GM23338 (cell line): ENCODE measurements at regions not wholly inside any gene's neighbourhood (a gene's known extent, or its start where the extent isn't known, plus 50 kb on each side); places are given as distances from the start of the nearest gene placed in this dataset.

Experiments
- ATAC-seq: fragments of 200-7000 bp; cut with Tn5 transposase; 3 replicates; pipeline ENCODE4 v1.9.1; 2020
- DNase-seq: peaks from one replicate; pipeline ENCODE4 v3.0.0-alpha.2; 2015; ENCODE audit warnings: low spot score
- H2AFZ ChIP-seq: fragments of 200-600 bp; sonication (generic); 2 replicates; pipeline ENCODE4 v1.8.0; 2016; ENCODE audit warnings: antibody characterized with exemption, mild to moderate bottlenecking, moderate library complexity
- H3F3A ChIP-seq: fragments of 200-600 bp; sonication (generic); replicated peaks from 2 replicates; pipeline ENCODE4 v1.8.0; 2017; ENCODE audit warnings: antibody characterized with exemption, mixed run types, low read depth
- H3K27ac ChIP-seq: fragments of 200-600 bp; sonication (generic); 2 replicates; pipeline ENCODE4 v1.6.1; 2016; ENCODE audit warnings: low read depth
- H3K27me3 ChIP-seq: fragments of 200-600 bp; sonication (generic); 2 replicates; pipeline ENCODE4 v1.8.0; 2016; ENCODE audit warnings: mild to moderate bottlenecking, mixed run types, moderate library complexity; ENCODE audit not compliant: insufficient read depth
- H3K36me3 ChIP-seq: fragments of 200-600 bp; sonication (generic); 2 replicates; pipeline ENCODE4 v1.8.0; 2016; ENCODE audit warnings: mild to moderate bottlenecking; ENCODE audit not compliant: insufficient read depth
- H3K4me1 ChIP-seq: fragments of 200-600 bp; sonication (generic); 2 replicates; pipeline ENCODE4 v1.8.0; 2016; ENCODE audit warnings: mild to moderate bottlenecking, moderate library complexity; ENCODE audit not compliant: insufficient read depth
- H3K4me2 ChIP-seq: fragments of 200-600 bp; sonication (generic); 2 replicates; pipeline ENCODE4 v1.7.1; 2017; ENCODE audit warnings: mixed run types
- H3K4me3 ChIP-seq: fragments of 200-600 bp; sonication (generic); 2 replicates; pipeline ENCODE4 v1.6.1; 2016; ENCODE audit warnings: mixed run types
- H3K79me2 ChIP-seq: fragments of 200-600 bp; sonication (generic); replicated peaks from 2 replicates; pipeline ENCODE4 v1.8.0; 2017; ENCODE audit warnings: mild to moderate bottlenecking; ENCODE audit not compliant: insufficient read depth
- H3K9me2 ChIP-seq: fragments of 200-600 bp; sonication (generic); 2 replicates; pipeline ENCODE4 v1.8.0; 2017; ENCODE audit not compliant: insufficient read depth
- H4K20me1 ChIP-seq: fragments of 200-600 bp; sonication (generic); replicated peaks from 2 replicates; pipeline ENCODE4 v1.8.0; 2017; ENCODE audit warnings: mild to moderate bottlenecking; ENCODE audit not compliant: insufficient read depth
- H3K27ac Mint-ChIP-seq: 2 replicates; pipeline ENCODE4 v1.8.0; 2020; ENCODE audit warnings: inconsistent platforms, mild to moderate bottlenecking, moderate library complexity, mixed read lengths
- H3K27me3 Mint-ChIP-seq: 3 replicates; pipeline ENCODE4 v1.8.0; 2022; ENCODE audit warnings: low read depth, mild to moderate bottlenecking, moderate library complexity, mixed read lengths, inconsistent platforms; ENCODE audit not compliant: insufficient read depth, poor library complexity
- H3K36me3 Mint-ChIP-seq: 3 replicates; pipeline ENCODE4 v1.8.0; 2021; ENCODE audit warnings: low read depth, mild to moderate bottlenecking, inconsistent platforms, moderate library complexity, mixed read lengths
- H3K4me1 Mint-ChIP-seq: 3 replicates; pipeline ENCODE4 v1.8.0; 2020; ENCODE audit warnings: mild to moderate bottlenecking, inconsistent platforms, mixed read lengths
- H3K4me3 Mint-ChIP-seq: 3 replicates; pipeline ENCODE4 v1.8.0; 2021; ENCODE audit warnings: moderate library complexity, mild to moderate bottlenecking, inconsistent platforms, mixed read lengths
- H3K9me3 Mint-ChIP-seq: 3 replicates; pipeline ENCODE4 v1.8.0; 2020; ENCODE audit warnings: moderate library complexity, mild to moderate bottlenecking, inconsistent platforms, mixed read lengths
- EZH2 ChIP-seq: fragments of 200-600 bp; sonication (generic); IDR thresholded peaks from one replicate; pipeline ENCODE4 v1.8.0; 2017; ENCODE audit warnings: antibody characterized with exemption, mild to moderate bottlenecking, low read depth; ENCODE audit not compliant: unreplicated experiment
- EZH2phosphoT487 ChIP-seq: fragments of 200-600 bp; sonication (generic); IDR thresholded peaks from one replicate; pipeline ENCODE4 v1.8.1; 2018; ENCODE audit warnings: antibody characterized with exemption; ENCODE audit not compliant: unreplicated experiment
- JUNB ChIP-seq: IDR thresholded peaks from one replicate; pipeline ENCODE4 v1.6.1; 2016; ENCODE audit warnings: antibody characterized with exemption; ENCODE audit not compliant: unreplicated experiment
- NANOG ChIP-seq: IDR thresholded peaks from 2 replicates; pipeline ENCODE4 v1.6.1; 2016; ENCODE audit warnings: antibody characterized with exemption, borderline replicate concordance
- ZNF331 ChIP-seq: fragments of 250-450 bp; sonication (Bioruptor Pico); IDR thresholded peaks from 2 replicates; pipeline ENCODE4 v1.5.0; 2020; ENCODE audit warnings: low read depth, mild to moderate bottlenecking, moderate library complexity
- TF ChIP-seq, protein P1 (sequence below): IDR thresholded peaks from one replicate; pipeline ENCODE4 v1.6.1; 2018; ENCODE audit warnings: antibody characterized with exemption; ENCODE audit not compliant: unreplicated experiment
- TF ChIP-seq, protein P2 (sequence below): fragments of 250-450 bp; sonication (Bioruptor Pico); IDR thresholded peaks from 2 replicates; pipeline ENCODE4 v1.5.0; 2020; ENCODE audit warnings: mild to moderate bottlenecking, moderate library complexity
- TF ChIP-seq, protein P3 (sequence below): IDR thresholded peaks from 2 replicates; pipeline ENCODE4 v1.6.1; 2016; ENCODE audit warnings: antibody characterized with exemption

DNA sequence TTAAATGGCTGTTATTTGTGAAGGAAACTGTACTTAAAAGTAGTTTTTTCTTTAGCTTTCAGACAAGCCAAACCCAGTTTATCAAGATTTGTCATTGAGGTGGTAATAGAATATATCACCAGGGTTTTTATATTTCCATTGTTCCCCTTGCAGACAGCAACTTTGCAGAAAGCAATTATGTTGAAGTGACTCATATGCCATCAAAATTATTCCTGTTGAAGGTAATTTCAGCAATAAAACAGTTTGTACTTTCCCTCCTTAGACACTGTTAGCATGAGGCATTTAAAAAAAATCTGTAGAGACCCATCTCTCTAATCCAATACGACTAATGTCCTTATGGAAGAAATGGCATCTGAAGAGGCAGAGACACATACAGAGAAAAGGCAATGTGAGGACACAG, 219.0 kb downstream of the NFKBIZ start:
- Mint-ChIP-seq H3K27me3 (no peaks in the 10 kb centered on the region), H3K4me3 (no peak overlapping the region), H3K4me1 (no peaks in the 10 kb centered on the region), H3K36me3 (peaks cover 6% of the 10 kb centered on the region; the same call in 2 of the 3 replicates), H3K27ac (no peak overlapping the region), H3K9me3 (peaks cover 16% of the 10 kb centered on the region)
- H3K4me3 ChIP-seq = no peak overlapping the region
- no peaks in the 10 kb centered on the region for H3F3A ChIP-seq
- no peak overlapping the region; the same call in 1 of the 2 replicates for H2AFZ ChIP-seq
- no peaks in the 10 kb centered on the region for H3K9me2 ChIP-seq
- H3K27ac ChIP-seq = no peak overlapping the region
- H3K27me3 ChIP-seq = no peaks in the 10 kb centered on the region
- no peaks in the 10 kb centered on the region for H3K4me1 ChIP-seq
- no peaks in the 10 kb centered on the region for H4K20me1 ChIP-seq
- ATAC-seq (no peak), DNase-seq (no peak)
- TF ChIP-seq JUNB (no peak), NANOG (no peak)
- TF ChIP-seq, protein P1, sequence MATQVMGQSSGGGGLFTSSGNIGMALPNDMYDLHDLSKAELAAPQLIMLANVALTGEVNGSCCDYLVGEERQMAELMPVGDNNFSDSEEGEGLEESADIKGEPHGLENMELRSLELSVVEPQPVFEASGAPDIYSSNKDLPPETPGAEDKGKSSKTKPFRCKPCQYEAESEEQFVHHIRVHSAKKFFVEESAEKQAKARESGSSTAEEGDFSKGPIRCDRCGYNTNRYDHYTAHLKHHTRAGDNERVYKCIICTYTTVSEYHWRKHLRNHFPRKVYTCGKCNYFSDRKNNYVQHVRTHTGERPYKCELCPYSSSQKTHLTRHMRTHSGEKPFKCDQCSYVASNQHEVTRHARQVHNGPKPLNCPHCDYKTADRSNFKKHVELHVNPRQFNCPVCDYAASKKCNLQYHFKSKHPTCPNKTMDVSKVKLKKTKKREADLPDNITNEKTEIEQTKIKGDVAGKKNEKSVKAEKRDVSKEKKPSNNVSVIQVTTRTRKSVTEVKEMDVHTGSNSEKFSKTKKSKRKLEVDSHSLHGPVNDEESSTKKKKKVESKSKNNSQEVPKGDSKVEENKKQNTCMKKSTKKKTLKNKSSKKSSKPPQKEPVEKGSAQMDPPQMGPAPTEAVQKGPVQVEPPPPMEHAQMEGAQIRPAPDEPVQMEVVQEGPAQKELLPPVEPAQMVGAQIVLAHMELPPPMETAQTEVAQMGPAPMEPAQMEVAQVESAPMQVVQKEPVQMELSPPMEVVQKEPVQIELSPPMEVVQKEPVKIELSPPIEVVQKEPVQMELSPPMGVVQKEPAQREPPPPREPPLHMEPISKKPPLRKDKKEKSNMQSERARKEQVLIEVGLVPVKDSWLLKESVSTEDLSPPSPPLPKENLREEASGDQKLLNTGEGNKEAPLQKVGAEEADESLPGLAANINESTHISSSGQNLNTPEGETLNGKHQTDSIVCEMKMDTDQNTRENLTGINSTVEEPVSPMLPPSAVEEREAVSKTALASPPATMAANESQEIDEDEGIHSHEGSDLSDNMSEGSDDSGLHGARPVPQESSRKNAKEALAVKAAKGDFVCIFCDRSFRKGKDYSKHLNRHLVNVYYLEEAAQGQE = no peak
- no peaks in the 10 kb centered on the region for H3K79me2 ChIP-seq
- no peak overlapping the region for H3K4me2 ChIP-seq
- no peaks in the 10 kb centered on the region for H3K36me3 ChIP-seq

DNA sequence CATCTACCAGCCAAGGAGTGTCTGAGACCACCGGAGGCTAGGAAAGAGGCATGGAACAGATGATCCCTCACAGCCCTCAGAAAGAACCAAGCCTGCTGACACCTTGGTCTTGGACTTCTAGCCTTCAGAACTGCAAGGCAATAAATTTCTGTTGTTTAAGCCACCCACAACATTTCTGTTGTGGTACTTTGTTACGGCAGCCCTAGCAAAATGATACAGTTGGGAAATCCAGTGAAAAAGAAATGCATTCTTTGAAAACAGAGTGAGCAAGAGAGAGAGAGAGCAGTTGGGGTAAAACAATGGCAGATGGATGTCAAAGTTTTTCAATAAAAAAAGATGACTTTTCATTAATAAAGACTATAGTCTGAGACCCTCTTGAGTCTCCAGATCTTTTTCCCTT, 219.4 kb downstream of the NFKBIZ start:
- ATAC-seq = no peak
- H3K79me2 ChIP-seq = no peaks in the 10 kb centered on the region
- H3F3A ChIP-seq = no peaks in the 10 kb centered on the region
- H3K4me1 Mint-ChIP-seq = no peaks in the 10 kb centered on the region
- H3K4me3 ChIP-seq = no peak overlapping the region
- no peak overlapping the region for H3K4me3 Mint-ChIP-seq
- H3K27ac Mint-ChIP-seq = no peak overlapping the region
- H2AFZ ChIP-seq = peak overlapping the region; percentile 43; the same call in 1 of the 2 replicates
- no peak overlapping the region for H3K27ac ChIP-seq
- no peak overlapping the region for H3K4me2 ChIP-seq
- peaks cover 16% of the 10 kb centered on the region for H3K9me3 Mint-ChIP-seq
- no peaks in the 10 kb centered on the region for H3K27me3 ChIP-seq
- H3K36me3 ChIP-seq = no peaks in the 10 kb centered on the region
- peaks cover 6% of the 10 kb centered on the region; the same call in 2 of the 3 replicates for H3K36me3 Mint-ChIP-seq
- H3K27me3 Mint-ChIP-seq = no peaks in the 10 kb centered on the region
- no peaks in the 10 kb centered on the region for H3K4me1 ChIP-seq
- no peaks in the 10 kb centered on the region for H3K9me2 ChIP-seq
- no peak for DNase-seq
- H4K20me1 ChIP-seq = no peaks in the 10 kb centered on the region
- TF ChIP-seq ZNF331 (CRISPR knock-in tag) (no peak), NANOG (no peak), EZH2phosphoT487 (no peak), EZH2 (no peak)
- TF ChIP-seq, protein P2, sequence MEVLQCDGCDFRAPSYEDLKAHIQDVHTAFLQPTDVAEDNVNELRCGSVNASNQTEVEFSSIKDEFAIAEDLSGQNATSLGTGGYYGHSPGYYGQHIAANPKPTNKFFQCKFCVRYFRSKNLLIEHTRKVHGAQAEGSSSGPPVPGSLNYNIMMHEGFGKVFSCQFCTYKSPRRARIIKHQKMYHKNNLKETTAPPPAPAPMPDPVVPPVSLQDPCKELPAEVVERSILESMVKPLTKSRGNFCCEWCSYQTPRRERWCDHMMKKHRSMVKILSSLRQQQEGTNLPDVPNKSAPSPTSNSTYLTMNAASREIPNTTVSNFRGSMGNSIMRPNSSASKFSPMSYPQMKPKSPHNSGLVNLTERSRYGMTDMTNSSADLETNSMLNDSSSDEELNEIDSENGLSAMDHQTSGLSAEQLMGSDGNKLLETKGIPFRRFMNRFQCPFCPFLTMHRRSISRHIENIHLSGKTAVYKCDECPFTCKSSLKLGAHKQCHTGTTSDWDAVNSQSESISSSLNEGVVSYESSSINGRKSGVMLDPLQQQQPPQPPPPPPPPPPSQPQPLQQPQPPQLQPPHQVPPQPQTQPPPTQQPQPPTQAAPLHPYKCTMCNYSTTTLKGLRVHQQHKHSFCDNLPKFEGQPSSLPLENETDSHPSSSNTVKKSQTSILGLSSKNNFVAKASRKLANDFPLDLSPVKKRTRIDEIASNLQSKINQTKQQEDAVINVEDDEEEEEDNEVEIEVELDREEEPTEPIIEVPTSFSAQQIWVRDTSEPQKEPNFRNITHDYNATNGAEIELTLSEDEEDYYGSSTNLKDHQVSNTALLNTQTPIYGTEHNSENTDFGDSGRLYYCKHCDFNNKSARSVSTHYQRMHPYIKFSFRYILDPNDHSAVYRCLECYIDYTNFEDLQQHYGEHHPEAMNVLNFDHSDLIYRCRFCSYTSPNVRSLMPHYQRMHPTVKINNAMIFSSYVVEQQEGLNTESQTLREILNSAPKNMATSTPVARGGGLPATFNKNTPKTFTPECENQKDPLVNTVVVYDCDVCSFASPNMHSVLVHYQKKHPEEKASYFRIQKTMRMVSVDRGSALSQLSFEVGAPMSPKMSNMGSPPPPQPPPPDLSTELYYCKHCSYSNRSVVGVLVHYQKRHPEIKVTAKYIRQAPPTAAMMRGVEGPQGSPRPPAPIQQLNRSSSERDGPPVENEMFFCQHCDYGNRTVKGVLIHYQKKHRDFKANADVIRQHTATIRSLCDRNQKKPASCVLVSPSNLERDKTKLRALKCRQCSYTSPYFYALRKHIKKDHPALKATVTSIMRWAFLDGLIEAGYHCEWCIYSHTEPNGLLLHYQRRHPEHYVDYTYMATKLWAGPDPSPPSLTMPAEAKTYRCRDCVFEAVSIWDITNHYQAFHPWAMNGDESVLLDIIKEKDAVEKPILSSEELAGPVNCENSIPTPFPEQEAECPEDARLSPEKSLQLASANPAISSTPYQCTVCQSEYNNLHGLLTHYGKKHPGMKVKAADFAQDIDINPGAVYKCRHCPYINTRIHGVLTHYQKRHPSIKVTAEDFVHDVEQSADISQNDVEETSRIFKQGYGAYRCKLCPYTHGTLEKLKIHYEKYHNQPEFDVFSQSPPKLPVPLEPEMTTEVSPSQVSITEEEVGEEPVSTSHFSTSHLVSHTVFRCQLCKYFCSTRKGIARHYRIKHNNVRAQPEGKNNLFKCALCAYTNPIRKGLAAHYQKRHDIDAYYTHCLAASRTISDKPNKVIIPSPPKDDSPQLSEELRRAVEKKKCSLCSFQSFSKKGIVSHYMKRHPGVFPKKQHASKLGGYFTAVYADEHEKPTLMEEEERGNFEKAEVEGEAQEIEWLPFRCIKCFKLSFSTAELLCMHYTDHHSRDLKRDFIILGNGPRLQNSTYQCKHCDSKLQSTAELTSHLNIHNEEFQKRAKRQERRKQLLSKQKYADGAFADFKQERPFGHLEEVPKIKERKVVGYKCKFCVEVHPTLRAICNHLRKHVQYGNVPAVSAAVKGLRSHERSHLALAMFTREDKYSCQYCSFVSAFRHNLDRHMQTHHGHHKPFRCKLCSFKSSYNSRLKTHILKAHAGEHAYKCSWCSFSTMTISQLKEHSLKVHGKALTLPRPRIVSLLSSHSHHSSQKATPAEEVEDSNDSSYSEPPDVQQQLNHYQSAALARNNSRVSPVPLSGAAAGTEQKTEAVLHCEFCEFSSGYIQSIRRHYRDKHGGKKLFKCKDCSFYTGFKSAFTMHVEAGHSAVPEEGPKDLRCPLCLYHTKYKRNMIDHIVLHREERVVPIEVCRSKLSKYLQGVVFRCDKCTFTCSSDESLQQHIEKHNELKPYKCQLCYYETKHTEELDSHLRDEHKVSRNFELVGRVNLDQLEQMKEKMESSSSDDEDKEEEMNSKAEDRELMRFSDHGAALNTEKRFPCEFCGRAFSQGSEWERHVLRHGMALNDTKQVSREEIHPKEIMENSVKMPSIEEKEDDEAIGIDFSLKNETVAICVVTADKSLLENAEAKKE (CRISPR knock-in tag) = no peak
- TF ChIP-seq, protein P3, sequence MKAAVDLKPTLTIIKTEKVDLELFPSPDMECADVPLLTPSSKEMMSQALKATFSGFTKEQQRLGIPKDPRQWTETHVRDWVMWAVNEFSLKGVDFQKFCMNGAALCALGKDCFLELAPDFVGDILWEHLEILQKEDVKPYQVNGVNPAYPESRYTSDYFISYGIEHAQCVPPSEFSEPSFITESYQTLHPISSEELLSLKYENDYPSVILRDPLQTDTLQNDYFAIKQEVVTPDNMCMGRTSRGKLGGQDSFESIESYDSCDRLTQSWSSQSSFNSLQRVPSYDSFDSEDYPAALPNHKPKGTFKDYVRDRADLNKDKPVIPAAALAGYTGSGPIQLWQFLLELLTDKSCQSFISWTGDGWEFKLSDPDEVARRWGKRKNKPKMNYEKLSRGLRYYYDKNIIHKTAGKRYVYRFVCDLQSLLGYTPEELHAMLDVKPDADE = no peak
